Panc1 (cell line): ENCODE measurements at regions not wholly inside any gene's neighbourhood (a gene's known extent, or its start where the extent isn't known, plus 50 kb on each side); places are given as distances from the start of the nearest gene placed in this dataset.

Source experiments
- ATAC-seq: fragments of 200-7000 bp; cut with Tn5 transposase; 2 replicates; pipeline ENCODE4 v1.9.1; 2020; ENCODE audit warnings: mild to moderate bottlenecking, moderate library complexity
- BruUV-seq: library from RNA; stranded (reverse); fragments of 400-500 nt; replicated peaks from 2 replicates; lab custom pipeline; 2021; lab: Mats Ljungman, UMichigan
- CTCF ChIA-PET: fragments of 300-600 bp; sonication (Branson Sonifier 250); formaldehyde crosslinking; loops from one replicate; lab custom pipeline; 2022; ENCODE audit warnings: antibody characterized with exemption; lab: Charles Lee
- POLR2A ChIA-PET: fragments of 300-600 bp; sonication (Branson Sonifier 250); formaldehyde crosslinking; loops from one replicate; lab custom pipeline; 2022; ENCODE audit warnings: antibody characterized with exemption; lab: Charles Lee
- DNase-seq: peaks from one replicate; pipeline ENCODE4 v3.0.0-alpha.2; 2010; ENCODE audit warnings: low read depth, low spot score
- H3K27ac ChIP-seq: 2 replicates; pipeline ENCODE4 v1.5.1; 2011; ENCODE audit warnings: mild to moderate bottlenecking, low read length, inconsistent platforms
- H3K27me3 ChIP-seq: fragments of 200-500 bp; sonication (Bioruptor generic); 2 replicates; pipeline ENCODE4 v1.6.0; 2014; ENCODE audit warnings: low read length, inconsistent platforms; ENCODE audit not compliant: control insufficient read depth, insufficient read depth
- H3K36me3 ChIP-seq: fragments of 200-500 bp; sonication (Bioruptor generic); 2 replicates; pipeline ENCODE4 v1.5.1; 2014; ENCODE audit warnings: inconsistent platforms, mild to moderate bottlenecking, low read length, moderate library complexity; ENCODE audit not compliant: control insufficient read depth, insufficient read depth
- H3K4me1 ChIP-seq: 2 replicates; pipeline ENCODE4 v1.5.1; 2011; ENCODE audit warnings: inconsistent platforms, mild to moderate bottlenecking, low read length, moderate library complexity; ENCODE audit not compliant: control insufficient read depth, insufficient read depth
- H3K4me3 ChIP-seq, 2 experiments: 2 replicates each; pipeline ENCODE4 v1.5.1; 2011 to 2012; ENCODE audit warnings: low read depth in 2 of 2, low read length in 2 of 2, mild to moderate bottlenecking in 2 of 2, inconsistent platforms in 1 of 2, moderate library complexity in 1 of 2
- H3K9me3 ChIP-seq: fragments of 200-500 bp; sonication (Bioruptor generic); 2 replicates; pipeline ENCODE4 v1.5.1; 2014; ENCODE audit warnings: low read depth, mild to moderate bottlenecking, inconsistent platforms, low read length, moderate library complexity; ENCODE audit not compliant: control insufficient read depth, insufficient read depth
- CTCF ChIP-seq: fragments of 450-650 bp; IDR thresholded peaks from 2 replicates; pipeline ENCODE4 v1.5.1; 2017; ENCODE audit warnings: mild to moderate bottlenecking
- POLR2AphosphoS5 ChIP-seq: IDR thresholded peaks from 2 replicates; pipeline ENCODE4 v1.6.1; 2012; ENCODE audit warnings: mild to moderate bottlenecking, low read depth, low read length, moderate library complexity
- REST ChIP-seq, 2 experiments: IDR thresholded peaks; 2 replicates each; pipeline ENCODE4 v1.6.1; 2011 to 2012; ENCODE audit warnings: low read depth in 2 of 2, control low read depth in 1 of 2, low read length in 1 of 2, mild to moderate bottlenecking in 1 of 2, moderate library complexity in 1 of 2; ENCODE audit not compliant: insufficient read depth in 1 of 2
- SIN3A ChIP-seq: IDR thresholded peaks from 2 replicates; pipeline ENCODE4 v1.6.1; 2012; ENCODE audit warnings: low read depth, mild to moderate bottlenecking, low read length, moderate library complexity, borderline replicate concordance; ENCODE audit not compliant: insufficient read depth
- TCF7L2 ChIP-seq: IDR thresholded peaks from 2 replicates; pipeline ENCODE4 v1.6.1; 2011; ENCODE audit warnings: mild to moderate bottlenecking, low read depth, low read length, inconsistent platforms
- in situ Hi-C: cut with HindIII; loops from 2 replicates; pipeline ENCODE4 v1.10.0; 2016; ENCODE audit warnings: low sequenced_read_pairs, low pct_unique_long_range_greater_than_20kb
- intact Hi-C: fragments of 100-400 bp; cut with micrococcal nuclease; formaldehyde crosslinking; loops from one replicate; pipeline ENCODE4 v1.10.0; 2022; ENCODE audit not compliant: unreplicated experiment

- ChIA-PET POLR2A (no interaction called here), CTCF (no interaction called here)
- H3K9me3 ChIP-seq: no peaks in the 10 kb centered on the region
- H3K4me3 ChIP-seq: no peak overlapping the region
- no TSS peak for BruUV-seq
- ATAC-seq (no peak), DNase-seq (no peak)
- no peaks in the 10 kb centered on the region for H3K36me3 ChIP-seq
- H3K27me3 ChIP-seq: no peaks in the 10 kb centered on the region; the same call in 1 of the 2 replicates
- intact Hi-C loops: no loop called here
- no peak overlapping the region for H3K27ac ChIP-seq
- H3K4me1 ChIP-seq: no peaks in the 10 kb centered on the region
- TF ChIP-seq TCF7L2: no peak
- no peak for TF ChIP-seq CTCF
- TF ChIP-seq POLR2AphosphoS5: no peak
- no peak for TF ChIP-seq SIN3A
- in situ Hi-C loops: no loop called here
Measured at GRCh38 chrX:155747520-155747919, 133.6 kb upstream of the VAMP7 start.

GRCh38 chrX:155745792-155746191 lies 133.0 kb upstream of the TMLHE start:
- POLR2A ChIA-PET: no interaction called here
- ATAC-seq (no peak), DNase-seq (no peak)
- TF ChIP-seq SIN3A (no peak), CTCF (no peak), TCF7L2 (no peak), POLR2AphosphoS5 (no peak), REST (IDR thresholded peaks at IDR 0.05; ENCODE audit: insufficient read depth in 1 of 2, low read depth in 2 of 2, low read length in 1 of 2) (no peak)
- no TSS peak for BruUV-seq
- Histone ChIP-seq H3K27ac (no peak overlapping the region), H3K9me3 (no peaks in the 10 kb centered on the region), H3K27me3 (no peaks in the 10 kb centered on the region; the same call in 1 of the 2 replicates), H3K4me1 (no peaks in the 10 kb centered on the region), H3K36me3 (no peaks in the 10 kb centered on the region), H3K4me3 (no peak overlapping the region)
- intact Hi-C loops (no loop called here), in situ Hi-C loops (no loop called here)
- CTCF ChIA-PET: no interaction called here
